ENCODE measurements at regions not wholly inside any gene's neighbourhood (a gene's known extent, or its start where the extent isn't known, plus 50 kb on each side); places are given as distances from the start of the nearest gene placed in this dataset.

GRCh38 chr7:86152926-86153325 is 490.8 kb upstream of the GRM3 start:
- Histone ChIP-seq H3K4me3 (ENCODE audit: severe bottlenecking) (no peak overlapping the region), H3K36me3 (ENCODE audit: low read depth) (no peaks in the 10 kb centered on the region), H3K27ac (ENCODE audit: poor library complexity, severe bottlenecking) (no peak overlapping the region), H3K9me3 (ENCODE audit: severe bottlenecking) (no peaks in the 10 kb centered on the region), H3K27me3 (ENCODE audit: insufficient read depth, poor library complexity, severe bottlenecking) (no peaks in the 10 kb centered on the region), H3K4me1 (ENCODE audit: insufficient read depth, poor library complexity, severe bottlenecking) (no peaks in the 10 kb centered on the region)
- no peak for TF ChIP-seq CTCF (IDR thresholded peaks at IDR 0.05; ENCODE audit: poor library complexity, severe bottlenecking)
- ATAC-seq (ENCODE audit: low read depth), result no peak
- DNase-seq (ENCODE audit: low spot score), result no peak

GRCh38 chr7:86149024-86149665 is 494.6 kb upstream of the GRM3 start:
- ATAC-seq (ENCODE audit: low read depth), result no peak; the same call in 2 of the 3 replicates
- Histone ChIP-seq H3K27me3 (ENCODE audit: insufficient read depth, poor library complexity, severe bottlenecking) (no peaks in the 10 kb centered on the region), H3K4me3 (ENCODE audit: severe bottlenecking) (no peak overlapping the region), H3K27ac (ENCODE audit: poor library complexity, severe bottlenecking) (no peak overlapping the region), H3K9me3 (ENCODE audit: severe bottlenecking) (no peaks in the 10 kb centered on the region), H3K36me3 (ENCODE audit: low read depth) (no peaks in the 10 kb centered on the region), H3K4me1 (ENCODE audit: insufficient read depth, poor library complexity, severe bottlenecking) (no peaks in the 10 kb centered on the region)
- no peak for TF ChIP-seq CTCF (IDR thresholded peaks at IDR 0.05; ENCODE audit: poor library complexity, severe bottlenecking)
- no peak for DNase-seq (ENCODE audit: low spot score)

GRCh38 chr7:86148501-86148900 is 495.2 kb upstream of the GRM3 start:
- Histone ChIP-seq H3K4me3 (ENCODE audit: severe bottlenecking) (no peak overlapping the region), H3K9me3 (ENCODE audit: severe bottlenecking) (no peaks in the 10 kb centered on the region), H3K27me3 (ENCODE audit: insufficient read depth, poor library complexity, severe bottlenecking) (no peaks in the 10 kb centered on the region), H3K27ac (ENCODE audit: poor library complexity, severe bottlenecking) (no peak overlapping the region), H3K36me3 (ENCODE audit: low read depth) (no peaks in the 10 kb centered on the region), H3K4me1 (ENCODE audit: insufficient read depth, poor library complexity, severe bottlenecking) (no peaks in the 10 kb centered on the region)
- ATAC-seq (ENCODE audit: low read depth), result no peak
- TF ChIP-seq CTCF (IDR thresholded peaks at IDR 0.05; ENCODE audit: poor library complexity, severe bottlenecking), result no peak
- DNase-seq (ENCODE audit: low spot score), result no peak

- no peak for TF ChIP-seq CTCF (IDR thresholded peaks at IDR 0.05; ENCODE audit: poor library complexity, severe bottlenecking)
- Histone ChIP-seq H3K36me3 (ENCODE audit: low read depth) (no peaks in the 10 kb centered on the region), H3K27ac (ENCODE audit: poor library complexity, severe bottlenecking) (no peak overlapping the region), H3K4me3 (ENCODE audit: severe bottlenecking) (no peak overlapping the region), H3K9me3 (ENCODE audit: severe bottlenecking) (no peaks in the 10 kb centered on the region), H3K4me1 (ENCODE audit: insufficient read depth, poor library complexity, severe bottlenecking) (no peaks in the 10 kb centered on the region), H3K27me3 (ENCODE audit: insufficient read depth, poor library complexity, severe bottlenecking) (peaks cover 3% of the 10 kb centered on the region)
- ATAC-seq (ENCODE audit: low read depth), result no peak
- DNase-seq (ENCODE audit: low spot score), result no peak
Measured at GRCh38 chr7:86137343-86137742, 506.4 kb upstream of the GRM3 start.

- Histone ChIP-seq H3K4me1 (ENCODE audit: insufficient read depth, poor library complexity, severe bottlenecking) (no peaks in the 10 kb centered on the region), H3K4me3 (ENCODE audit: severe bottlenecking) (no peak overlapping the region), H3K36me3 (ENCODE audit: low read depth) (no peaks in the 10 kb centered on the region), H3K9me3 (ENCODE audit: severe bottlenecking) (no peaks in the 10 kb centered on the region), H3K27me3 (ENCODE audit: insufficient read depth, poor library complexity, severe bottlenecking) (no peaks in the 10 kb centered on the region), H3K27ac (ENCODE audit: poor library complexity, severe bottlenecking) (no peak overlapping the region)
- TF ChIP-seq CTCF (IDR thresholded peaks at IDR 0.05; ENCODE audit: poor library complexity, severe bottlenecking), result no peak
- ATAC-seq (ENCODE audit: low read depth) (no peak), DNase-seq (ENCODE audit: low spot score) (no peak)
Measured at GRCh38 chr7:86130268-86130667, 513.4 kb upstream of the GRM3 start.

Measured in RWPE2 (cell line).